ENCODE measurements at regions not wholly inside any gene's neighbourhood (a gene's known extent, or its start where the extent isn't known, plus 50 kb on each side); places are given as distances from the start of the nearest gene placed in this dataset.

- TF ChIP-seq CTCF (IDR thresholded peaks at IDR 0.05 in 8 of 11, conservative IDR thresholded peaks at IDR 0.05 in 3 of 11) (no peak), POLR2A (IDR thresholded peaks at IDR 0.05) (no peak)
These were observed 292.9 kb downstream of the IKZF2 start for GRCh38 chr2:212858496-212858895.

Measured in spleen (tissue), 7 donors.